HEK293 (cell line): ENCODE measurements at regions not wholly inside any gene's neighbourhood (a gene's known extent, or its start where the extent isn't known, plus 50 kb on each side); places are given as distances from the start of the nearest gene placed in this dataset.

Experiments used
- CTCF ChIA-PET: fragments of 350-600 bp; formaldehyde crosslinking; extraction: SDS; loops from one replicate; lab custom pipeline; 2021; ENCODE audit warnings: antibody characterized with exemption; lab: Yijun Ruan, JAX
- POLR2A ChIA-PET: fragments of 300-600 bp; formaldehyde crosslinking; extraction: SDS; loops from one replicate; lab custom pipeline; 2020; ENCODE audit warnings: antibody characterized with exemption, inconsistent platforms; lab: Yijun Ruan, JAX
- H3K27ac ChIP-seq: fragments of 200-500 bp; sonication (Bioruptor generic); 2 replicates; pipeline ENCODE4 v1.5.1; 2014; ENCODE audit warnings: low read depth, low read length, control low read depth, inconsistent platforms; ENCODE audit errors: extremely low read depth
- H3K36me3 ChIP-seq, 2 experiments: fragments of 200-500 bp in 1 of 2; sonication (Bioruptor generic) in 1 of 2; 1 replicate in 1 of 2; 2 replicates in 1 of 2; pipeline ENCODE4 v1.5.1; 2014 to 2017; ENCODE audit warnings: inconsistent platforms in 2 of 2, low read length in 2 of 2; ENCODE audit not compliant: control insufficient read depth in 2 of 2, insufficient read depth in 1 of 2
- H3K4me1 ChIP-seq: fragments of 200-500 bp; sonication (Bioruptor generic); 2 replicates; pipeline ENCODE4 v1.5.1; 2014; ENCODE audit warnings: mild to moderate bottlenecking, low read length, inconsistent platforms; ENCODE audit not compliant: control insufficient read depth, insufficient read depth
- H3K4me3 ChIP-seq: 2 replicates; pipeline ENCODE4 v1.5.1; 2011; ENCODE audit warnings: low read depth, mild to moderate bottlenecking, control low read depth, low read length, moderate library complexity
- H3K9me3 ChIP-seq: fragments of 200-500 bp; sonication (Bioruptor generic); 2 replicates; pipeline ENCODE4 v1.5.1; 2014; ENCODE audit warnings: low read depth, low read length, inconsistent platforms; ENCODE audit not compliant: control insufficient read depth, insufficient read depth
- FEZF1 ChIP-seq: fragments of 450-650 bp; formaldehyde crosslinking; IDR thresholded peaks from 2 replicates; pipeline ENCODE4 v1.5.1; 2016; ENCODE audit warnings: missing biosample characterization, missing genetic modification characterization
- SCRT1 ChIP-seq: fragments of 450-650 bp; formaldehyde crosslinking; IDR thresholded peaks from 2 replicates; pipeline ENCODE4 v1.5.1; 2016; ENCODE audit warnings: missing biosample characterization, missing genetic modification characterization, borderline replicate concordance
- SETDB1 ChIP-seq: IDR thresholded peaks from one replicate; pipeline ENCODE4 v1.6.1; 2017; ENCODE audit warnings: mild to moderate bottlenecking, low read length, moderate library complexity, mixed read lengths; ENCODE audit not compliant: insufficient read length
- SP2 ChIP-seq: fragments of 450-650 bp; formaldehyde crosslinking; IDR thresholded peaks from 2 replicates; pipeline ENCODE4 v1.5.1; 2016; ENCODE audit warnings: missing biosample characterization, missing genetic modification characterization
- YY1 ChIP-seq: fragments of 450-650 bp; formaldehyde crosslinking; IDR thresholded peaks from 2 replicates; pipeline ENCODE4 v1.5.1; 2018; ENCODE audit warnings: missing biosample characterization, missing genetic modification characterization
- ZBTB20 ChIP-seq: fragments of 450-650 bp; formaldehyde crosslinking; IDR thresholded peaks from 2 replicates; pipeline ENCODE4 v1.5.1; 2016; ENCODE audit warnings: missing biosample characterization, missing genetic modification characterization
- ZBTB7A ChIP-seq: fragments of 450-650 bp; formaldehyde crosslinking; IDR thresholded peaks from 2 replicates; pipeline ENCODE4 v1.5.1; 2016; ENCODE audit warnings: low read depth, missing biosample characterization, missing genetic modification characterization
- ZEB2 ChIP-seq: fragments of 450-650 bp; formaldehyde crosslinking; IDR thresholded peaks from 2 replicates; pipeline ENCODE4 v1.5.1; 2016; ENCODE audit warnings: missing biosample characterization, missing genetic modification characterization
- ZNF266 ChIP-seq: fragments of 450-650 bp; formaldehyde crosslinking; IDR thresholded peaks from 2 replicates; pipeline ENCODE4 v1.5.1; 2016; ENCODE audit warnings: missing biosample characterization, missing genetic modification characterization, low read depth
- ZNF335 ChIP-seq: fragments of 450-650 bp; formaldehyde crosslinking; conservative IDR thresholded peaks from 2 replicates; pipeline ENCODE4 v1.5.1; 2016; ENCODE audit warnings: missing biosample characterization, missing genetic modification characterization
- ZNF350 ChIP-seq: fragments of 450-650 bp; formaldehyde crosslinking; IDR thresholded peaks from 2 replicates; pipeline ENCODE4 v1.5.0; 2017; ENCODE audit warnings: missing biosample characterization, mild to moderate bottlenecking, missing genetic modification characterization
- ZNF521 ChIP-seq: fragments of 450-650 bp; formaldehyde crosslinking; IDR thresholded peaks from 2 replicates; pipeline ENCODE4 v1.5.1; 2017; ENCODE audit warnings: missing biosample characterization, mild to moderate bottlenecking, missing genetic modification characterization
- ZNF560 ChIP-seq: fragments of 450-650 bp; formaldehyde crosslinking; IDR thresholded peaks from 2 replicates; pipeline ENCODE4 v1.5.1; 2017; ENCODE audit warnings: missing biosample characterization, missing genetic modification characterization, borderline replicate concordance
- ZNF596 ChIP-seq: fragments of 450-650 bp; IDR thresholded peaks from 2 replicates; pipeline ENCODE4 v1.5.0; 2018; ENCODE audit warnings: missing biosample characterization, mild to moderate bottlenecking, missing genetic modification characterization, moderate library complexity
- ZNF747 ChIP-seq: fragments of 450-650 bp; formaldehyde crosslinking; IDR thresholded peaks from 2 replicates; pipeline ENCODE4 v1.5.1; 2016; ENCODE audit warnings: missing biosample characterization, missing genetic modification characterization
- ZNF837 ChIP-seq: fragments of 450-650 bp; formaldehyde crosslinking; IDR thresholded peaks from 2 replicates; pipeline ENCODE4 v1.5.1; 2016; ENCODE audit warnings: missing biosample characterization, missing genetic modification characterization
- TF ChIP-seq, protein P1 (sequence below): fragments of 450-650 bp; formaldehyde crosslinking; IDR thresholded peaks from 2 replicates; pipeline ENCODE4 v1.5.1; 2016; ENCODE audit warnings: missing biosample characterization, missing genetic modification characterization
- TF ChIP-seq, protein P2 (sequence below): fragments of 450-650 bp; formaldehyde crosslinking; IDR thresholded peaks from 2 replicates; pipeline ENCODE4 v1.5.1; 2016; ENCODE audit warnings: missing biosample characterization, missing genetic modification characterization
- TF ChIP-seq, protein P3 (sequence below): sonication (generic); formaldehyde crosslinking; IDR thresholded peaks from 2 replicates; pipeline ENCODE4 v1.8.1; 2022; ENCODE audit warnings: mild to moderate bottlenecking, moderate library complexity, missing genetic modification reagents
- TF ChIP-seq, protein P4 (sequence below): fragments of 450-650 bp; formaldehyde crosslinking; optimal IDR thresholded peaks from 2 replicates; pipeline ENCODE3; 2016; ENCODE audit warnings: missing biosample characterization, mild to moderate bottlenecking, missing genetic modification characterization
- TF ChIP-seq, protein P5 (sequence below): fragments of 450-650 bp; formaldehyde crosslinking; IDR thresholded peaks from 2 replicates; pipeline ENCODE4 v1.5.1; 2017; ENCODE audit warnings: missing biosample characterization, missing genetic modification characterization
- TF ChIP-seq, protein P6 (sequence below): IDR thresholded peaks from 2 replicates; pipeline ENCODE4 v1.6.1; 2011; ENCODE audit warnings: mild to moderate bottlenecking, low read depth, low read length, borderline replicate concordance
- TF ChIP-seq, protein P7 (sequence below): fragments of 450-650 bp; formaldehyde crosslinking; IDR thresholded peaks from 2 replicates; pipeline ENCODE4 v1.5.1; 2017; ENCODE audit warnings: missing biosample characterization, missing genetic modification characterization

DNA sequence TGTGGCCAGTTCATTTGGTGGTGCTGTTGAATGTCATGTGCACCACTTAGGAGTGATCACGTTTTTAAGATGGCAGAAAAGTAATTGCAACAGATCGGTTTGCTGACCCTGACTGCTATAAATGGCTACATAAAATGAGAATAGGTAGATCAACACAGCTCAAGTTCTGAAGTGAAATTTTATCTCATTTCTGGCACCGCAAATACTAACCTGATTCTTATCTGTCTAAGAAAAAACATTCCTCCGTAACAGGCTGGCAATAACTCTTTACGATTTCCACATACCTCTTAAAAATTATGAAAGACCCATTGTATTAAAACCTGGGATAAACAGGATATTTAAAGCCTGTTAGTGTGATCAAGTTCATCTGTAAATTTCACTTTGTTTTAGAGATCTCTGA is 387.5 kb downstream of the PDGFC start (continued):
- TF ChIP-seq SCRT1 (tag by site-specific recombination): peak; percentile 34; the same call in 1 of the 2 replicates
- TF ChIP-seq ZNF350: no peak
- peak; percentile 30; the same call in 1 of the 2 replicates for TF ChIP-seq FEZF1
- 0 out of 2 replicates have a peak, but pooled peaks have one; percentile 31 for TF ChIP-seq YY1 (tag by site-specific recombination)

DNA sequence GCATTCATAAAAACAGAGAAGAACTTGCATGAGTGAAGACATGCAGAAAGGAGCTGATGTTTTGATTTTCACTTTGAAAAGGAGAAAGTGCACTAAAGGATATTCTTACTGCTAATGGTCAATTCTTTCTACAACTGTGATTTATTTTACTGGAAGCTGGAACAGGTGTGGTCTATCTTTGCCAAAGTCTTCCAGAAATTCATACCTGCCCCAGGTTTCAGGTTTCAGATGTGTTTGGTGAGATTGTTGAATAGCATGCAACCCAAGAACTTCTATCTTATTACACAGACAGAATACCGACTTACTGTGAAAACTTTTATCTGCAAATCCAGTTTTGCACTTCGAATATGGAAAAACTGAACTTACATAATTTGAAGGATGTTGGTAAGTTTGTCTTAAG is 388.3 kb downstream of the PDGFC start:
- TF ChIP-seq ZNF747: no peak
- no peak for TF ChIP-seq ZNF521
- TF ChIP-seq ZBTB7A (tag by site-specific recombination): no peak
- TF ChIP-seq ZEB2 (tag by site-specific recombination): no peak
- TF ChIP-seq, protein P1, sequence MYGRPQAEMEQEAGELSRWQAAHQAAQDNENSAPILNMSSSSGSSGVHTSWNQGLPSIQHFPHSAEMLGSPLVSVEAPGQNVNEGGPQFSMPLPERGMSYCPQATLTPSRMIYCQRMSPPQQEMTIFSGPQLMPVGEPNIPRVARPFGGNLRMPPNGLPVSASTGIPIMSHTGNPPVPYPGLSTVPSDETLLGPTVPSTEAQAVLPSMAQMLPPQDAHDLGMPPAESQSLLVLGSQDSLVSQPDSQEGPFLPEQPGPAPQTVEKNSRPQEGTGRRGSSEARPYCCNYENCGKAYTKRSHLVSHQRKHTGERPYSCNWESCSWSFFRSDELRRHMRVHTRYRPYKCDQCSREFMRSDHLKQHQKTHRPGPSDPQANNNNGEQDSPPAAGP (tag by site-specific recombination): no peak
- no peak for TF ChIP-seq ZNF837 (tag by site-specific recombination)
- TF ChIP-seq SP2 (tag by site-specific recombination): no peak
- TF ChIP-seq ZNF596: no peak
- TF ChIP-seq, protein P2, sequence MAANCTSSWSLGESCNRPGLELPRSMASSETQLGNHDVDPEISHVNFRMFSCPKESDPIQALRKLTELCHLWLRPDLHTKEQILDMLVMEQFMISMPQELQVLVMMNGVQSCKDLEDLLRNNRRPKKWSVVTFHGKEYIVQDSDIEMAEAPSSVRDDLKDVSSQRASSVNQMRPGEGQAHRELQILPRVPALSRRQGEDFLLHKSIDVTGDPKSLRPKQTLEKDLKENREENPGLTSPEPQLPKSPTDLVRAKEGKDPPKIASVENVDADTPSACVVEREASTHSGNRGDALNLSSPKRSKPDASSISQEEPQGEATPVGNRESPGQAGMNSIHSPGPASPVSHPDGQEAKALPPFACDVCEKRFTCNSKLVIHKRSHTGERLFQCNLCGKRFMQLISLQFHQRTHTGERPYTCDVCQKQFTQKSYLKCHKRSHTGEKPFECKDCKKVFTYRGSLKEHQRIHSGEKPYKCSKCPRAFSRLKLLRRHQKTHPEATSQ (tag by site-specific recombination): no peak
- TF ChIP-seq, protein P3, sequence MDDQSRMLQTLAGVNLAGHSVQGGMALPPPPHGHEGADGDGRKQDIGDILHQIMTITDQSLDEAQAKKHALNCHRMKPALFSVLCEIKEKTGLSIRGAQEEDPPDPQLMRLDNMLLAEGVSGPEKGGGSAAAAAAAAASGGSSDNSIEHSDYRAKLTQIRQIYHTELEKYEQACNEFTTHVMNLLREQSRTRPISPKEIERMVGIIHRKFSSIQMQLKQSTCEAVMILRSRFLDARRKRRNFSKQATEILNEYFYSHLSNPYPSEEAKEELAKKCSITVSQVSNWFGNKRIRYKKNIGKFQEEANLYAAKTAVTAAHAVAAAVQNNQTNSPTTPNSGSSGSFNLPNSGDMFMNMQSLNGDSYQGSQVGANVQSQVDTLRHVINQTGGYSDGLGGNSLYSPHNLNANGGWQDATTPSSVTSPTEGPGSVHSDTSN (CRISPR knock-in tag): no peak
- TF ChIP-seq, protein P4, sequence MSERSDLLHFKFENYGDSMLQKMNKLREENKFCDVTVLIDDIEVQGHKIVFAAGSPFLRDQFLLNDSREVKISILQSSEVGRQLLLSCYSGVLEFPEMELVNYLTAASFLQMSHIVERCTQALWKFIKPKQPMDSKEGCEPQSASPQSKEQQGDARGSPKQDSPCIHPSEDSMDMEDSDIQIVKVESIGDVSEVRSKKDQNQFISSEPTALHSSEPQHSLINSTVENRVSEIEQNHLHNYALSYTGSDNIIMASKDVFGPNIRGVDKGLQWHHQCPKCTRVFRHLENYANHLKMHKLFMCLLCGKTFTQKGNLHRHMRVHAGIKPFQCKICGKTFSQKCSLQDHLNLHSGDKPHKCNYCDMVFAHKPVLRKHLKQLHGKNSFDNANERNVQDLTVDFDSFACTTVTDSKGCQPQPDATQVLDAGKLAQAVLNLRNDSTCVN (tag by site-specific recombination): no peak
- TF ChIP-seq ZNF560 (tag by site-specific recombination): no peak
- TF ChIP-seq ZBTB20 (tag by site-specific recombination): no peak
- TF ChIP-seq, all 188 proteins: peak for 0
- H3K27ac ChIP-seq: no peak overlapping the region
- peaks cover 8% of the 10 kb centered on the region for H3K4me1 ChIP-seq
- ChIA-PET CTCF (interaction anchor here (0.6 kb wide), 1 partner anchor 384 kb away, joined by 4 read pairs; no protein-coding TSS in a partner anchor), POLR2A (interaction anchor here (0.6 kb wide), 1 partner anchor 239 kb away, joined by 3 read pairs; no protein-coding TSS in a partner anchor)
- no peaks in the 10 kb centered on the region for H3K36me3 ChIP-seq
- no peaks in the 10 kb centered on the region for H3K9me3 ChIP-seq
- H3K4me3 ChIP-seq: no peak overlapping the region

DNA sequence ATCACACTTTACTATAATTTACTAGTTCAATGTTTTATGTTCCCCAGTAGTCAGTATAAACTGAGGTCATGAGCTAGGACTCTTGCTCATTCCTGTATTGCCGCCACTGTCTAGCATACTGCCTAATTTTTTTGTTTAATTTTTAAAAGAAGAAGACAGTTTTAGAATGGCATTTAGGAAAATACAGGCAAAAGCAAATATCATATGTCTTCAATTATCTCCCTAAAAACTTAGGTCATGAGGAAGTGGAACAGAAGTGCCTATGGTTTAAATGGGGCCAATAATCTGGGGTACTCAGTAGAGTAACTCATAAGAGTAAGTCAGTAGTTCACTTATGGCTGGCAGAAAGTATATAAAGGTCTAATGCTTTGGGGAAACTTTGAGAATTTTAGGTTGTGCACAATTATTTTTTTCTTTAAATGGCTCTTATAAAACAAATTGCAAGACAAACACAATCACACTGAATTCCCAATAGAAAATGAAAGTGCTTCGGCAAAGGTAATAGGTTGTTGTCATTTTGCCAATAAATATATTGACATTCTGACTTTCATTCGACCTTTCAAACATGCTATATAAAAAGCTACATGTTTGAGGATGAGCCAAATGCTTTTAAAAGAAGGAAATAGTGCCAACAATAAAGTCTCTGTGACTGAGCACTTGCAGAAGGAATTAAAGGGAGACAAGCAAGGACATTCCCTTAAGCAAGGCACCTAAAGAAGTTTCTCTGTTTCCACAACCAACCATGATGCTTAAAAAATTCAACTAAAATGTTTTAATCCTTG is 390.1 kb downstream of the PDGFC start:
- Histone ChIP-seq H3K27ac (no peak overlapping the region; the same call in 1 of the 2 replicates), H3K4me1 (peaks cover 8% of the 10 kb centered on the region), H3K36me3 (no peaks in the 10 kb centered on the region), H3K4me3 (no peak overlapping the region), H3K9me3 (no peaks in the 10 kb centered on the region)
- ChIA-PET POLR2A (no interaction called here), CTCF (no interaction called here)
- TF ChIP-seq ZBTB20 (tag by site-specific recombination): no peak
- TF ChIP-seq, protein P5, sequence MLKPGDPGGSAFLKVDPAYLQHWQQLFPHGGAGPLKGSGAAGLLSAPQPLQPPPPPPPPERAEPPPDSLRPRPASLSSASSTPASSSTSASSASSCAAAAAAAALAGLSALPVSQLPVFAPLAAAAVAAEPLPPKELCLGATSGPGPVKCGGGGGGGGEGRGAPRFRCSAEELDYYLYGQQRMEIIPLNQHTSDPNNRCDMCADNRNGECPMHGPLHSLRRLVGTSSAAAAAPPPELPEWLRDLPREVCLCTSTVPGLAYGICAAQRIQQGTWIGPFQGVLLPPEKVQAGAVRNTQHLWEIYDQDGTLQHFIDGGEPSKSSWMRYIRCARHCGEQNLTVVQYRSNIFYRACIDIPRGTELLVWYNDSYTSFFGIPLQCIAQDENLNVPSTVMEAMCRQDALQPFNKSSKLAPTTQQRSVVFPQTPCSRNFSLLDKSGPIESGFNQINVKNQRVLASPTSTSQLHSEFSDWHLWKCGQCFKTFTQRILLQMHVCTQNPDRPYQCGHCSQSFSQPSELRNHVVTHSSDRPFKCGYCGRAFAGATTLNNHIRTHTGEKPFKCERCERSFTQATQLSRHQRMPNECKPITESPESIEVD (tag by site-specific recombination): 0 out of 2 replicates have a peak, but pooled peaks have one; percentile 19
- TF ChIP-seq, protein P6, sequence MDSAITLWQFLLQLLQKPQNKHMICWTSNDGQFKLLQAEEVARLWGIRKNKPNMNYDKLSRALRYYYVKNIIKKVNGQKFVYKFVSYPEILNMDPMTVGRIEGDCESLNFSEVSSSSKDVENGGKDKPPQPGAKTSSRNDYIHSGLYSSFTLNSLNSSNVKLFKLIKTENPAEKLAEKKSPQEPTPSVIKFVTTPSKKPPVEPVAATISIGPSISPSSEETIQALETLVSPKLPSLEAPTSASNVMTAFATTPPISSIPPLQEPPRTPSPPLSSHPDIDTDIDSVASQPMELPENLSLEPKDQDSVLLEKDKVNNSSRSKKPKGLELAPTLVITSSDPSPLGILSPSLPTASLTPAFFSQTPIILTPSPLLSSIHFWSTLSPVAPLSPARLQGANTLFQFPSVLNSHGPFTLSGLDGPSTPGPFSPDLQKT: no peak
- no peak for TF ChIP-seq SETDB1
- TF ChIP-seq ZNF266 (tag by site-specific recombination): no peak
- TF ChIP-seq, protein P7, sequence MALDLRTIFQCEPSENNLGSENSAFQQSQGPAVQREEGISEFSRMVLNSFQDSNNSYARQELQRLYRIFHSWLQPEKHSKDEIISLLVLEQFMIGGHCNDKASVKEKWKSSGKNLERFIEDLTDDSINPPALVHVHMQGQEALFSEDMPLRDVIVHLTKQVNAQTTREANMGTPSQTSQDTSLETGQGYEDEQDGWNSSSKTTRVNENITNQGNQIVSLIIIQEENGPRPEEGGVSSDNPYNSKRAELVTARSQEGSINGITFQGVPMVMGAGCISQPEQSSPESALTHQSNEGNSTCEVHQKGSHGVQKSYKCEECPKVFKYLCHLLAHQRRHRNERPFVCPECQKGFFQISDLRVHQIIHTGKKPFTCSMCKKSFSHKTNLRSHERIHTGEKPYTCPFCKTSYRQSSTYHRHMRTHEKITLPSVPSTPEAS: no peak
- peak; percentile 90 for TF ChIP-seq ZNF335 (tag by site-specific recombination)
